ENCODE measurements at regions not wholly inside any gene's neighbourhood (a gene's known extent, or its start where the extent isn't known, plus 50 kb on each side); places are given as distances from the start of the nearest gene placed in this dataset.

DNA sequence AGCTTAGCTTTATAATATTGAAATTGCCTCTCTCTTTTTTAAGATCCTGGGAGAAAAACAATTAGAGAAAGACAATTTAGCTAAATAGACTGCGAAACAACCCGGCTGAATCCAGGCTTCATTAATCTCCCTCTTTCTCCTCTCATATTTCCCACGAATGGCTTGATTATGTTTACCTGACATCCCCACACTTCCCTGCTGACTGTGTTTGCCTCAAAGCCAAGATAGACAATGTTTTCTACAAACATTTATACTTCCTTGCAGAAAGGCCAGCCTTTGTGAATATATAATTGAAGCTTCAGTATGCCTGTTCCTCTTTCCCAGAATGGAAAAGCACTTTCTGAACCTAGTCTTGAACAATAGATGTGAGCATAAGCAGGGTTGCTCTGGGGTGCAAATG lies 566.8 kb downstream of the PDHA2 start:
- H3K4me1 ChIP-seq (ENCODE audit: control insufficient read depth, extremely low read depth, insufficient read depth, low read length) = no peaks in the 10 kb centered on the region
- no peaks in the 10 kb centered on the region for H4K20me1 ChIP-seq (replicated peaks; ENCODE audit: control insufficient read depth, extremely low read depth, insufficient read depth, low read length)
- H3K27me3 ChIP-seq (ENCODE audit: control insufficient read depth in 2 of 2, insufficient read depth in 2 of 2, low read length in 2 of 2) = no peaks in the 10 kb centered on the region
- BruUV-seq (replicated peaks) = no TSS peak
- no peak overlapping the region for H2AFZ ChIP-seq (ENCODE audit: low read depth, low read length)
- no peak overlapping the region for H3K27ac ChIP-seq (ENCODE audit: insufficient read depth, low read depth, low read length)
- no peak overlapping the region for H3K4me3 ChIP-seq (replicated peaks in 1 of 3; ENCODE audit: insufficient read depth in 1 of 3, low read depth in 1 of 3, low read length in 3 of 3)
- no peak overlapping the region for H3K4me2 ChIP-seq (ENCODE audit: insufficient read depth, low read length)
- no peak for TF ChIP-seq JUN (IDR thresholded peaks at IDR 0.05; ENCODE audit: borderline replicate concordance, insufficient read depth, insufficient read length, low read depth)
- TF ChIP-seq MYC (IDR thresholded peaks at IDR 0.05; ENCODE audit: low read depth, low read length) = no peak
- no peak for TF ChIP-seq MAX (IDR thresholded peaks at IDR 0.05; ENCODE audit: insufficient read depth, insufficient read length)
- TF ChIP-seq POLR2A (IDR thresholded peaks at IDR 0.05; ENCODE audit: low read depth, low read length) = no peak
- no peak for TF ChIP-seq POLR2AphosphoS5 (IDR thresholded peaks at IDR 0.05; ENCODE audit: insufficient read depth, low read depth, low read length)
- TF ChIP-seq FOS (IDR thresholded peaks at IDR 0.05; ENCODE audit: borderline replicate concordance, insufficient read depth, low read length) = no peak
- TF ChIP-seq CTCF (IDR thresholded peaks at IDR 0.05; ENCODE audit: extremely low read depth in 1 of 2, insufficient read depth in 1 of 2, low read depth in 1 of 2, low read length in 2 of 2) = no peak
- TF ChIP-seq EZH2 (IDR thresholded peaks at IDR 0.05; ENCODE audit: borderline replicate concordance, low read depth, low read length, severe bottlenecking) = no peak
- no peak for TF ChIP-seq GATA2 (IDR thresholded peaks at IDR 0.05; ENCODE audit: insufficient read depth, insufficient read length, low read depth, low read length)
- no peak for DNase-seq (ENCODE audit: low read depth, low spot score)
- POLR2A ChIA-PET = no interaction called here
- no peak for FAIRE-seq
- no peaks in the 10 kb centered on the region for H3K9me1 ChIP-seq (replicated peaks; ENCODE audit: control insufficient read depth, extremely low read depth, insufficient read depth, low read length)
- CTCF ChIA-PET = no interaction called here
- no peaks in the 10 kb centered on the region for H3K36me3 ChIP-seq (ENCODE audit: control insufficient read depth in 2 of 2, extremely low read depth in 1 of 2, insufficient read depth in 2 of 2, low read length in 2 of 2)
- H3K9me3 ChIP-seq (replicated peaks; ENCODE audit: control insufficient read depth, insufficient read depth, low read length) = no peaks in the 10 kb centered on the region
- H3K9ac ChIP-seq (replicated peaks; ENCODE audit: extremely low read depth, insufficient read depth, low read length) = no peak overlapping the region
- dilution Hi-C loops (cut with MboI; ENCODE audit: extremely low pct_ligation_motif_present, low sequenced_read_pairs) (no loop called here), intact Hi-C loops (cut with micrococcal nuclease) (no loop called here)
- H3K79me2 ChIP-seq (ENCODE audit: control insufficient read depth, insufficient read depth, low read length) = no peaks in the 10 kb centered on the region
